HepG2 (cell line): ENCODE measurements at regions not wholly inside any gene's neighbourhood (a gene's known extent, or its start where the extent isn't known, plus 50 kb on each side); places are given as distances from the start of the nearest gene placed in this dataset.
A peak's percentile ranks its signal among the peaks of the same experiment; 100 is the strongest.

Experiments
- ATAC-seq: fragments of 200-7000 bp; cut with Tn5 transposase; 3 replicates; pipeline ENCODE4 v1.9.1; 2020; ENCODE audit warnings: mild to moderate bottlenecking, moderate library complexity
- BruUV-seq: library from RNA; stranded (reverse); fragments of 400-500 nt; replicated peaks from 2 replicates; lab custom pipeline; 2021; lab: Mats Ljungman, UMichigan
- CTCF ChIA-PET: fragments of 300-600 bp; formaldehyde crosslinking; extraction: SDS; loops from one replicate; lab custom pipeline; 2021; ENCODE audit warnings: low total read pairs, inconsistent platforms, low intra/inter-chr PET ratio; lab: Yijun Ruan, JAX
- POLR2A ChIA-PET: fragments of 350-600 bp; sonication (Branson Sonifier 250); formaldehyde crosslinking; loops from one replicate; lab custom pipeline; 2020; ENCODE audit warnings: antibody characterized with exemption, inconsistent platforms; lab: Yijun Ruan, JAX
- DNase-seq: peaks from one replicate; pipeline ENCODE4 v3.0.0-alpha.2; 2015; ENCODE audit warnings: low spot score
- FAIRE-seq: peaks from 3 replicates; lab custom pipeline; 2011; peaks lifted over from hg19 to GRCh38; lab: Jason Lieb, UNC
- H2AFZ ChIP-seq: one replicate; pipeline ENCODE4 v1.6.1; 2011; ENCODE audit warnings: low read length, inconsistent platforms
- H3K27ac ChIP-seq: fragments of 300-600 bp; 3 replicates; pipeline ENCODE4 v1.8.0; 2011; ENCODE audit warnings: mixed run types, mild to moderate bottlenecking, mixed read lengths, low read length, inconsistent platforms; ENCODE audit not compliant: insufficient read depth; ENCODE audit errors: extremely low read length
- H3K27me3 ChIP-seq, 2 experiments: fragments of 200-600 bp in 1 of 2; 2 replicates in 1 of 2; 3 replicates in 1 of 2; pipeline versions ENCODE4 v1.6.0 to v1.8.0; 2011; ENCODE audit warnings: low read length in 2 of 2, mild to moderate bottlenecking in 2 of 2, moderate library complexity in 2 of 2, inconsistent platforms in 1 of 2; ENCODE audit not compliant: insufficient read depth in 2 of 2, control insufficient read depth in 1 of 2
- H3K36me3 ChIP-seq, 2 experiments: fragments of 200-600 bp in 1 of 2; replicated peaks in 1 of 2; 2 replicates in 1 of 2; 3 replicates in 1 of 2; pipeline versions ENCODE4 v1.5.1 to v1.8.0; 2011; ENCODE audit warnings: low read length in 2 of 2, inconsistent platforms in 1 of 2; ENCODE audit not compliant: insufficient read depth in 2 of 2, control insufficient read depth in 1 of 2
- H3K4me1 ChIP-seq: 2 replicates; pipeline ENCODE4 v1.5.1; 2012; ENCODE audit warnings: low read length, inconsistent platforms; ENCODE audit not compliant: insufficient read depth
- H3K4me2 ChIP-seq: 2 replicates; pipeline ENCODE4 v1.6.0; 2011; ENCODE audit warnings: low read depth, low read length, inconsistent platforms
- H3K4me3 ChIP-seq, 3 experiments: fragments of 200-600 bp in 1 of 3; sonication (generic), shearing (Covaris generic) in 1 of 3; replicated peaks in 1 of 3; 2 replicates each; pipeline ENCODE4 v1.5.1; 2011 to 2016; ENCODE audit warnings: low read length in 3 of 3, inconsistent platforms in 2 of 3, low read depth in 2 of 3, mild to moderate bottlenecking in 2 of 3, control low read depth in 1 of 3, mixed read lengths in 1 of 3; ENCODE audit not compliant: insufficient read depth in 1 of 3
- H3K79me2 ChIP-seq: one replicate; pipeline ENCODE4 v1.6.1; 2011; ENCODE audit warnings: low read length, inconsistent platforms; ENCODE audit not compliant: insufficient read depth
- H3K9ac ChIP-seq: 2 replicates; pipeline ENCODE4 v1.6.0; 2011; ENCODE audit warnings: mild to moderate bottlenecking, low read depth, low read length, inconsistent platforms; ENCODE audit not compliant: insufficient read depth
- H3K9me3 ChIP-seq: 2 replicates; pipeline ENCODE4 v1.5.1; 2012; ENCODE audit warnings: mild to moderate bottlenecking, low read length
- H4K20me1 ChIP-seq: 2 replicates; pipeline ENCODE4 v1.6.0; 2011; ENCODE audit warnings: inconsistent platforms, mild to moderate bottlenecking, low read length, moderate library complexity; ENCODE audit not compliant: insufficient read depth
- ARID2 ChIP-seq: sonication (generic); formaldehyde crosslinking; IDR thresholded peaks from 2 replicates; pipeline ENCODE4 v1.8.1; 2022; ENCODE audit warnings: mild to moderate bottlenecking, missing genetic modification reagents, borderline replicate concordance
- ATF6 ChIP-seq: sonication (generic); formaldehyde crosslinking; conservative IDR thresholded peaks from 2 replicates; pipeline ENCODE4 v1.4.0; 2020; ENCODE audit warnings: missing genetic modification reagents
- GABPA ChIP-seq, 2 experiments: IDR thresholded peaks; 2 replicates each; pipeline ENCODE4 v1.6.1; 2011 to 2016; ENCODE audit warnings: low read depth in 2 of 2, low read length in 1 of 2, missing biosample characterization in 1 of 2, missing genetic modification characterization in 1 of 2
- GLMP ChIP-seq: sonication (generic); formaldehyde crosslinking; IDR thresholded peaks from 2 replicates; pipeline ENCODE4 v1.9.0; 2021; ENCODE audit warnings: missing genetic modification reagents, mild to moderate bottlenecking, borderline replicate concordance
- NR2F1 ChIP-seq, 2 experiments: fragments of 450-650 bp in 1 of 2; formaldehyde crosslinking in 1 of 2; IDR thresholded peaks; 2 replicates each; pipeline versions ENCODE4 v1.5.0 to v1.6.1; 2016 to 2020; ENCODE audit warnings: mild to moderate bottlenecking in 1 of 2, missing compliant biosample characterization in 1 of 2, missing genetic modification reagents in 1 of 2, moderate library complexity in 1 of 2
- REXO4 ChIP-seq: sonication (generic); formaldehyde crosslinking; IDR thresholded peaks from 2 replicates; pipeline ENCODE4 v1.8.0; 2022; ENCODE audit warnings: missing genetic modification reagents, mild to moderate bottlenecking, borderline replicate concordance
- TFE3 ChIP-seq: IDR thresholded peaks from 2 replicates; pipeline ENCODE4 v1.6.1; 2016
- ZFP36L1 ChIP-seq: sonication (generic); formaldehyde crosslinking; IDR thresholded peaks from 2 replicates; pipeline ENCODE4 v1.8.0; 2022; ENCODE audit warnings: mild to moderate bottlenecking, missing genetic modification reagents, moderate library complexity
- ZNF10 ChIP-seq: sonication (generic); formaldehyde crosslinking; IDR thresholded peaks from 2 replicates; pipeline ENCODE4 v1.4.0; 2020; ENCODE audit warnings: mild to moderate bottlenecking, low read depth, missing genetic modification reagents, borderline replicate concordance
- ZNF180 ChIP-seq: sonication (generic); formaldehyde crosslinking; IDR thresholded peaks from 2 replicates; pipeline ENCODE4 v1.4.0; 2020; ENCODE audit warnings: low read depth, missing genetic modification reagents, borderline replicate concordance
- ZNF256 ChIP-seq: sonication (generic); formaldehyde crosslinking; conservative IDR thresholded peaks from 2 replicates; pipeline ENCODE4 v1.4.0; 2020; ENCODE audit warnings: missing genetic modification reagents
- ZNF350 ChIP-seq: sonication (generic); formaldehyde crosslinking; IDR thresholded peaks from 2 replicates; pipeline ENCODE4 v1.4.0; 2020; ENCODE audit warnings: mild to moderate bottlenecking, low read depth, missing genetic modification reagents, borderline replicate concordance
- ZNF451 ChIP-seq: sonication (generic); formaldehyde crosslinking; IDR thresholded peaks from 2 replicates; pipeline ENCODE4 v1.5.0; 2020; ENCODE audit warnings: mild to moderate bottlenecking, missing genetic modification reagents
- ZNF609 ChIP-seq: sonication (generic); formaldehyde crosslinking; IDR thresholded peaks from 2 replicates; pipeline ENCODE4 v1.4.0; 2020; ENCODE audit warnings: mild to moderate bottlenecking, missing genetic modification reagents, borderline replicate concordance
- WGBS: methylation state at CpG from one replicate; pipeline ENCODE4 v1.1.6; 2017; ENCODE audit warnings: low lambda C conversion rate; 5-methylcytosine and 5-hydroxymethylcytosine counted together
- in situ Hi-C: cut with HindIII; loops from 2 replicates; pipeline ENCODE4 v1.10.0; 2017; ENCODE audit warnings: low pct_unique_long_range_greater_than_20kb; ENCODE audit not compliant: extremely low pct_ligation_motif_present
- intact Hi-C: fragments of 100-400 bp; cut with micrococcal nuclease; formaldehyde crosslinking; loops from one replicate; pipeline ENCODE4 v1.10.0; 2022; ENCODE audit not compliant: unreplicated experiment

- Histone ChIP-seq H3K4me1 (no peaks in the 10 kb centered on the region), H3K9me3 (no peaks in the 10 kb centered on the region), H4K20me1 (no peaks in the 10 kb centered on the region), H3K4me3 (no peak overlapping the region), H3K27me3 (no peaks in the 10 kb centered on the region), H3K4me2 (no peak overlapping the region), H3K79me2 (no peaks in the 10 kb centered on the region), H3K27ac (no peak overlapping the region), H3K36me3 (no peaks in the 10 kb centered on the region), H3K9ac (no peak overlapping the region), H2AFZ (no peak overlapping the region)
- intact Hi-C loops (no loop called here), in situ Hi-C loops (no loop called here)
- no TSS peak for BruUV-seq
- WGBS, result 0% methylated on average over 5 of the region's 6 CpGs
- FAIRE-seq (no peak), DNase-seq (no peak), ATAC-seq (peak; percentile 43; the same call in 1 of the 3 replicates)
- ChIA-PET POLR2A (no interaction called here), CTCF (no interaction called here)
- TF ChIP-seq ZNF609 (CRISPR knock-in tag) (no peak), REXO4 (no peak), GLMP (CRISPR knock-in tag) (no peak), NR2F1 (CRISPR knock-in tag; IDR thresholded peaks at IDR 0.05) (no peak), ARID2 (no peak), ZNF256 (CRISPR knock-in tag) (no peak), TFE3 (CRISPR knock-in tag) (no peak), ZNF180 (CRISPR knock-in tag) (no peak), ZNF451 (CRISPR knock-in tag) (no peak), ZNF350 (CRISPR knock-in tag) (no peak), ZNF10 (CRISPR knock-in tag) (no peak), GABPA (IDR thresholded peaks at IDR 0.05; ENCODE audit: low read depth, low read length) (no peak), GABPA (CRISPR knock-in tag; IDR thresholded peaks at IDR 0.05; ENCODE audit: low read depth) (no peak), ATF6 (CRISPR knock-in tag) (no peak), ZFP36L1 (no peak)
These were observed 294.7 kb downstream of the C7orf25 start for GRCh38 chr7:42617071-42617765.
